ENCODE measurements at regions not wholly inside any gene's neighbourhood (a gene's known extent, or its start where the extent isn't known, plus 50 kb on each side); places are given as distances from the start of the nearest gene placed in this dataset.

- TF ChIP-seq EZH2phosphoT487 (IDR thresholded peaks at IDR 0.05; ENCODE audit: insufficient read depth, low read depth), result no peak
- TF ChIP-seq EZH2 (IDR thresholded peaks at IDR 0.05; ENCODE audit: insufficient read depth, poor library complexity, severe bottlenecking), result no peak
Measured at GRCh38 chr2:8542381-8543059, 139.3 kb upstream of the ID2 start.

All from GM23248 (cell line).